Cardiac fibroblast (primary cell): ENCODE measurements at regions not wholly inside any gene's neighbourhood (a gene's known extent, or its start where the extent isn't known, plus 50 kb on each side); places are given as distances from the start of the nearest gene placed in this dataset.

ENCODE experiments used
- DNase-seq, 2 donors: peaks; one replicate each; pipeline versions ENCODE4 v3.0.0 to v3.0.0-alpha.2; 2010; ENCODE audit warnings: low read depth in 2 of 2
- H3K4me3 ChIP-seq, 2 donors: replicated peaks in 1 of 2; 1 replicate in 1 of 2; 2 replicates in 1 of 2; pipeline ENCODE4 v1.5.1; 2011; ENCODE audit warnings: low read depth in 2 of 2, low read length in 2 of 2, mild to moderate bottlenecking in 2 of 2, moderate library complexity in 1 of 2
- TF ChIP-seq, protein P1 (sequence below): IDR thresholded peaks from one replicate; pipeline ENCODE4 v1.5.1; 2011; ENCODE audit warnings: low read depth, mild to moderate bottlenecking, low read length, inconsistent platforms

DNA sequence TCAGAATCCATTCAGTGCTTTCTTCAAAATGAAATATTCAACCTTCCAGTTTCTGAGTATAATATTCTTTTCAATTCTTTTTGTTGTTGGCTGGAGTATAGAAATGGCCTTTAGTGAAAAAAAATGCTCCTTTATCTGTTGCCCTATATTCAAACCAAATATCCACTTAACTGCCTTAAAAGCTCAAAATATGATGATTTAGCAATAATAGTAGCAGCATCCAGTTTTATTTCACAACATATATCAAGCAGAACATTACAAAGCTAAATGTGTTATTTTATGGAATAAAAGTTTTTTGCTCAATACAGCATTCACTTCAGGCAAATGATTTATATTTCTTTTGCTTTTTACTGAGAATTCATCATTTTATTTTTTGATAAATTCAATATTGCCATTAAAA lies 322.4 kb upstream of the EYS start:
- no peak for DNase-seq
- no peak overlapping the region for H3K4me3 ChIP-seq
- TF ChIP-seq, protein P1, sequence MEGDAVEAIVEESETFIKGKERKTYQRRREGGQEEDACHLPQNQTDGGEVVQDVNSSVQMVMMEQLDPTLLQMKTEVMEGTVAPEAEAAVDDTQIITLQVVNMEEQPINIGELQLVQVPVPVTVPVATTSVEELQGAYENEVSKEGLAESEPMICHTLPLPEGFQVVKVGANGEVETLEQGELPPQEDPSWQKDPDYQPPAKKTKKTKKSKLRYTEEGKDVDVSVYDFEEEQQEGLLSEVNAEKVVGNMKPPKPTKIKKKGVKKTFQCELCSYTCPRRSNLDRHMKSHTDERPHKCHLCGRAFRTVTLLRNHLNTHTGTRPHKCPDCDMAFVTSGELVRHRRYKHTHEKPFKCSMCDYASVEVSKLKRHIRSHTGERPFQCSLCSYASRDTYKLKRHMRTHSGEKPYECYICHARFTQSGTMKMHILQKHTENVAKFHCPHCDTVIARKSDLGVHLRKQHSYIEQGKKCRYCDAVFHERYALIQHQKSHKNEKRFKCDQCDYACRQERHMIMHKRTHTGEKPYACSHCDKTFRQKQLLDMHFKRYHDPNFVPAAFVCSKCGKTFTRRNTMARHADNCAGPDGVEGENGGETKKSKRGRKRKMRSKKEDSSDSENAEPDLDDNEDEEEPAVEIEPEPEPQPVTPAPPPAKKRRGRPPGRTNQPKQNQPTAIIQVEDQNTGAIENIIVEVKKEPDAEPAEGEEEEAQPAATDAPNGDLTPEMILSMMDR, result no peak

DNA sequence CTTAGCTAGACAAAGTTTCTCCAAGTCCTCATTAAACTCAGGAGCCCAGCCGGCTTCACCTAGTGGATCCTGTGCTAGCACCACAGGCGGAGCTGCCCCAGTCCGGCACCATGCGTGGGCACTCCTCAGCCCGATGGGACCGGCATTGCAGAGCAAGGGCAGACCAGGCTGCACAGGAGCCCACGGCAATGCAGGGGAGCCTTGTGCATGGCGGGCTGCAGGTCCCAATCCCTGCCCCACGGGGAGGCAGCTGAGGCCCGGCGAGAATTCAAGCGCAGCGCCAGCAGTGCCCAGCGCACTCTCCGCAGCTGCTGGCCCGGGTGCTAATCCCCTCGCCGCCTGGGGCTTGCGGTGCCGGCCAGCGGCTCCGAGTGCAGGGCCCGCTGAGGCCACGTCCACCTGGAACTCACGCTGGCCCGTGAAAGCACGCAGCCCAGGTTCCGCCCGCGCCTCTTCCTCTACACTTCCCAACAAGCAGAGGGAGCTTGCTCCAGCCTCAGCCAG lies 292.3 kb upstream of the EYS start:
- H3K4me3 ChIP-seq, result no peak overlapping the region
- TF ChIP-seq, protein P1, result no peak
- no peak for DNase-seq

DNA sequence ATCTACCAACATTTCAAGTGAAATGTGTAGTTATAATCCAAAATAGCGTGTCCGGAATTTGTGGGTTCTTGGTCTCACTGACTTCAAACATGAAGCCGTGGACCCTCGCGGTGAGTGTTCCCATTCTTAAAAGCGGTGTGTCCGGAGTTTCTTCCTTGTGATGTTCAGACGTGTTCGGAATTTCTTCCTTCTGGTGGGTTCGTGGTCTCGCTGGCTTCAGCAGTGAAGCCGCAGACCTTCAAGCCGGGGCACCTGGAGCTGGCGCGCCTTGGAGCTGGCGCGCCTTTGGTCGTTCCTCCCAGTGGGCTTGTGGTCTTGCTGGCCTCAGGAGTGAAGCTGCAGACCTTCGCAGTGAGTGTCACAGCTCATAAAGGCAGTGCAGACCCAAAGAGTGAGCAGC lies 291.5 kb upstream of the EYS start:
- H3K4me3 ChIP-seq, result no peak overlapping the region
- TF ChIP-seq, protein P1, result no peak

DNA sequence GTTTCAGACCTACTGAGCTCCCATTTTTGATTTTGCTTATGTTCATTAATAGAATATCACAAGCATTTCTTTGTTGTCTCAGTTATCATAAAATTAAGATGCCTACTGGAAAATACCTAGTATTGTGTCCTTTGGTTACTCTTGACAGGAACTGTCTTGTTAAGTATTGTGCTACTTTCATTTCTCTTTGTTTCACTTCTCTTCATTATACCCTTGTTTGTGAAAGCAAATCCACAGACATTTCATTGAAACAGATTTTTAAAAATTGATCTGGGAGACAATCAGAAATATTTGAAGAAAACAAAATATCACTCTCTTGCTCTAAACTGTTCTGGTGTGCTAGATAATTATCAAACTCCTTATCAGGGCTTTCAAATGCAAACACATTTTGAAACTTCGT lies 290.5 kb upstream of the EYS start:
- H3K4me3 ChIP-seq, result no peak overlapping the region
- no peak for DNase-seq
- TF ChIP-seq, protein P1, result no peak

More for the DNA sequence above, 291.5 kb upstream of the EYS start:
- DNase-seq, result no peak

DNA sequence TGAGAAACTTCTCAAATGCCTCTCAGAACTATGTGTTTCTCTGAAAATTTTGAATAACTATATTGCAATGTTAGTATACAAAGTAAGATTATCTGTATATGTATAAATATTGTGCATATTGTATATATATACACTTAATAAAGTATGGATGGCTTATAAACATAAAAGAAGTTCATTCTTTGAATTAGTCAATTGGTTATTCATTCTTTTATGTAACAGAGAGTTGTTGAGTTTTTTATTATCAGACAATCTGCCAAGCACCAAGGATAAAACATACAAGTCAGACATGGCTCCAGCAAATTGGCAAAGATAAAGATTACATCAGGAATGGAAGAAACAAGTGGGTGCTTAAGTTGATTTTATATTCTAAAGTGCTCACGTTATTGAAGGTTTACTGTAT lies 289.1 kb upstream of the EYS start:
- TF ChIP-seq, protein P1, result no peak
- H3K4me3 ChIP-seq, result no peak overlapping the region

DNA sequence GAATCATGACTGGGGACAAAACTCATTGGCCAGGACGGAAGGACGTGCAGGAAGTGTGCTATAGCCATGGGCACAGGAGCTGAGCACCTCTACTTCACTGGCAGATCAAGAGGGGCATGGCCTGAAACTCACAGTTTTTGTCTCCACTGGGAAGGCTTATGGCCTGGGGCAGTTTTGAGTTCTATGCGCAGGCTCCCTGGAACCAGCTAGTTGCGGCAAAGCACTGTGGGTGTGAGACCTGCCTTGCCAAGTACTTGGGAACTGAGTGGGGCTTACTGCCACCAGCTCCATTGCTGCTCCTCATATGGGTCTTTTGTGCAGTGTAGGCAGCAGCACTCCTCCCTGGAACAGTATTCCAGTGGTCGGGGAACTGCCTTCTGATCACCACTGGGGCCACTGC lies 282.6 kb upstream of the EYS start:
- no peak for DNase-seq
- TF ChIP-seq, protein P1, result no peak
- no peak overlapping the region for H3K4me3 ChIP-seq

More for the DNA sequence above, 289.1 kb upstream of the EYS start:
- DNase-seq, result no peak

DNA sequence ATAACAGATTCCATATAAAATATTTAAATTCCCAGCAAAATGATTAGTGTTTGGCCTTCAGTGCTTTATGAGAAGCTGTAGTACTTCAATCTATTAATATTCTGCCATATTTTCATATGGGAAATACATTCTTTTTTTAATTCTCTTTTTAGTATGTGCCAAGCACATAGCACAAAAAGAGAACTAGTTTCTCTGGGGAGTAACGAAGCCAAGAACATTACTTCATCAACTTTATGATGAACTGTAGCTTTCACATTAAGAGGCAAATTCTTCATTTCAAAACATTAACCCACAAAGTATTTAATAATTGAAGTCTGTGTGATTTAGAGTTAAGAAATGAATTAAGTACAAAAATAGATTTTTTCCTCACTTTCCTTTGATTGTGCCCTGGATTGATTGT lies 281.0 kb upstream of the EYS start:
- TF ChIP-seq, protein P1, result no peak
- no peak for DNase-seq
- H3K4me3 ChIP-seq, result no peak overlapping the region
